ENCODE measurements at regions not wholly inside any gene's neighbourhood (a gene's known extent, or its start where the extent isn't known, plus 50 kb on each side); places are given as distances from the start of the nearest gene placed in this dataset.

DNA sequence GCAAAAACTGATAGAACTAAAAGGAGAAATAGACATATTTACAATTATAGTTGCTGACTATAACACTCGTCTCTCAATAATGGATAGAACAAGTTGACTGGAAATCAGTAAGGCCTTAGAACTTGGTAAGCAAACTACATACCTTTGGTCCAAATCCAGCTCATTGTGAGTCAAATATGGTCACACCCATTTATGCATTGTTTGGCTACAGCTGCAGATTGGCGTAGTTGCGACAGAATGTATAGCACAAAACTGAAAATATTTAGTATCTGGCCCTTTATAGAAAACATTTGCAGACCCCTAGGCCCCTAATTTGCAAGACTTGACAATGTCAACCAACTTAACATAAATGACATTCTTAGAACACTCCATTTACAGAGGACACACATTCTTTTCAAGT is 103.6 kb upstream of the EGR2 start:
- TF ChIP-seq, protein P1, sequence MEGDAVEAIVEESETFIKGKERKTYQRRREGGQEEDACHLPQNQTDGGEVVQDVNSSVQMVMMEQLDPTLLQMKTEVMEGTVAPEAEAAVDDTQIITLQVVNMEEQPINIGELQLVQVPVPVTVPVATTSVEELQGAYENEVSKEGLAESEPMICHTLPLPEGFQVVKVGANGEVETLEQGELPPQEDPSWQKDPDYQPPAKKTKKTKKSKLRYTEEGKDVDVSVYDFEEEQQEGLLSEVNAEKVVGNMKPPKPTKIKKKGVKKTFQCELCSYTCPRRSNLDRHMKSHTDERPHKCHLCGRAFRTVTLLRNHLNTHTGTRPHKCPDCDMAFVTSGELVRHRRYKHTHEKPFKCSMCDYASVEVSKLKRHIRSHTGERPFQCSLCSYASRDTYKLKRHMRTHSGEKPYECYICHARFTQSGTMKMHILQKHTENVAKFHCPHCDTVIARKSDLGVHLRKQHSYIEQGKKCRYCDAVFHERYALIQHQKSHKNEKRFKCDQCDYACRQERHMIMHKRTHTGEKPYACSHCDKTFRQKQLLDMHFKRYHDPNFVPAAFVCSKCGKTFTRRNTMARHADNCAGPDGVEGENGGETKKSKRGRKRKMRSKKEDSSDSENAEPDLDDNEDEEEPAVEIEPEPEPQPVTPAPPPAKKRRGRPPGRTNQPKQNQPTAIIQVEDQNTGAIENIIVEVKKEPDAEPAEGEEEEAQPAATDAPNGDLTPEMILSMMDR (IDR thresholded peaks at IDR 0.05): no peak
- no peak for TF ChIP-seq POLR2A (IDR thresholded peaks at IDR 0.05)

All from adrenal gland (tissue), 5 donors.